ENCODE measurements at regions not wholly inside any gene's neighbourhood (a gene's known extent, or its start where the extent isn't known, plus 50 kb on each side); places are given as distances from the start of the nearest gene placed in this dataset.

DNA sequence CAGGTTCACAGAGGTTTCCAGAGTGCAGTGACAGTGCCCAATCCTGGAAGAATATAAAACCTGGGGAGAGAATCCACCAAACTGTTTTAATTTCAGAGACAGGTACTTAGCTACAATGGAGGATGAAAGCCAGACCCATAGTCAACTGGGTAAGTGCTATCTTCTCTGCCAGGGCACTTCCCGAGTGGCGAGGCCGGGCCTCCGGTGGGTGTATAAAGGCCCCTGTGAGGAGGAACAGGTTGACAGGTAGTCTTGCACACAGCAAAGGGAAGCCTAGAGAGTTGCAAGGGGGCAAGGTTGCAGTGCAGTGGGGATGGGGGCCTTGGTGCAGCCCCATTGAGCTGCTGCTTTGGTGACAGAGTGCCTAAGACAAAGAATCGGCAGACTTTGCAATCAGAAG is 130.7 kb downstream of the SLC38A6 start:
- TF ChIP-seq, protein P1, sequence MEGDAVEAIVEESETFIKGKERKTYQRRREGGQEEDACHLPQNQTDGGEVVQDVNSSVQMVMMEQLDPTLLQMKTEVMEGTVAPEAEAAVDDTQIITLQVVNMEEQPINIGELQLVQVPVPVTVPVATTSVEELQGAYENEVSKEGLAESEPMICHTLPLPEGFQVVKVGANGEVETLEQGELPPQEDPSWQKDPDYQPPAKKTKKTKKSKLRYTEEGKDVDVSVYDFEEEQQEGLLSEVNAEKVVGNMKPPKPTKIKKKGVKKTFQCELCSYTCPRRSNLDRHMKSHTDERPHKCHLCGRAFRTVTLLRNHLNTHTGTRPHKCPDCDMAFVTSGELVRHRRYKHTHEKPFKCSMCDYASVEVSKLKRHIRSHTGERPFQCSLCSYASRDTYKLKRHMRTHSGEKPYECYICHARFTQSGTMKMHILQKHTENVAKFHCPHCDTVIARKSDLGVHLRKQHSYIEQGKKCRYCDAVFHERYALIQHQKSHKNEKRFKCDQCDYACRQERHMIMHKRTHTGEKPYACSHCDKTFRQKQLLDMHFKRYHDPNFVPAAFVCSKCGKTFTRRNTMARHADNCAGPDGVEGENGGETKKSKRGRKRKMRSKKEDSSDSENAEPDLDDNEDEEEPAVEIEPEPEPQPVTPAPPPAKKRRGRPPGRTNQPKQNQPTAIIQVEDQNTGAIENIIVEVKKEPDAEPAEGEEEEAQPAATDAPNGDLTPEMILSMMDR (IDR thresholded peaks at IDR 0.05; ENCODE audit: low read depth, low read length, missing input control), result no peak
- TF ChIP-seq TAF1 (conservative IDR thresholded peaks at IDR 0.05), result no peak
- no peak for TF ChIP-seq GABPA (IDR thresholded peaks at IDR 0.05 in 1 of 2, conservative IDR thresholded peaks at IDR 0.05 in 1 of 2)
- no peak for TF ChIP-seq SP1 (IDR thresholded peaks at IDR 0.05)
- TF ChIP-seq, protein P2, sequence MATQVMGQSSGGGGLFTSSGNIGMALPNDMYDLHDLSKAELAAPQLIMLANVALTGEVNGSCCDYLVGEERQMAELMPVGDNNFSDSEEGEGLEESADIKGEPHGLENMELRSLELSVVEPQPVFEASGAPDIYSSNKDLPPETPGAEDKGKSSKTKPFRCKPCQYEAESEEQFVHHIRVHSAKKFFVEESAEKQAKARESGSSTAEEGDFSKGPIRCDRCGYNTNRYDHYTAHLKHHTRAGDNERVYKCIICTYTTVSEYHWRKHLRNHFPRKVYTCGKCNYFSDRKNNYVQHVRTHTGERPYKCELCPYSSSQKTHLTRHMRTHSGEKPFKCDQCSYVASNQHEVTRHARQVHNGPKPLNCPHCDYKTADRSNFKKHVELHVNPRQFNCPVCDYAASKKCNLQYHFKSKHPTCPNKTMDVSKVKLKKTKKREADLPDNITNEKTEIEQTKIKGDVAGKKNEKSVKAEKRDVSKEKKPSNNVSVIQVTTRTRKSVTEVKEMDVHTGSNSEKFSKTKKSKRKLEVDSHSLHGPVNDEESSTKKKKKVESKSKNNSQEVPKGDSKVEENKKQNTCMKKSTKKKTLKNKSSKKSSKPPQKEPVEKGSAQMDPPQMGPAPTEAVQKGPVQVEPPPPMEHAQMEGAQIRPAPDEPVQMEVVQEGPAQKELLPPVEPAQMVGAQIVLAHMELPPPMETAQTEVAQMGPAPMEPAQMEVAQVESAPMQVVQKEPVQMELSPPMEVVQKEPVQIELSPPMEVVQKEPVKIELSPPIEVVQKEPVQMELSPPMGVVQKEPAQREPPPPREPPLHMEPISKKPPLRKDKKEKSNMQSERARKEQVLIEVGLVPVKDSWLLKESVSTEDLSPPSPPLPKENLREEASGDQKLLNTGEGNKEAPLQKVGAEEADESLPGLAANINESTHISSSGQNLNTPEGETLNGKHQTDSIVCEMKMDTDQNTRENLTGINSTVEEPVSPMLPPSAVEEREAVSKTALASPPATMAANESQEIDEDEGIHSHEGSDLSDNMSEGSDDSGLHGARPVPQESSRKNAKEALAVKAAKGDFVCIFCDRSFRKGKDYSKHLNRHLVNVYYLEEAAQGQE (IDR thresholded peaks at IDR 0.05), result no peak
- TF ChIP-seq, protein P3, sequence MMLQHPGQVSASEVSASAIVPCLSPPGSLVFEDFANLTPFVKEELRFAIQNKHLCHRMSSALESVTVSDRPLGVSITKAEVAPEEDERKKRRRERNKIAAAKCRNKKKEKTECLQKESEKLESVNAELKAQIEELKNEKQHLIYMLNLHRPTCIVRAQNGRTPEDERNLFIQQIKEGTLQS (IDR thresholded peaks at IDR 0.05), result no peak
- no peak for TF ChIP-seq JUND (IDR thresholded peaks at IDR 0.05)
- no peak for TF ChIP-seq YY1 (IDR thresholded peaks at IDR 0.05)
- TF ChIP-seq FOXA2 (IDR thresholded peaks at IDR 0.05), result no peak
- TF ChIP-seq EGR1 (IDR thresholded peaks at IDR 0.05; ENCODE audit: low read depth in 2 of 2), result no peak

Measured in liver (tissue), 3 donors.